ENCODE measurements at regions not wholly inside any gene's neighbourhood (a gene's known extent, or its start where the extent isn't known, plus 50 kb on each side); places are given as distances from the start of the nearest gene placed in this dataset.

DNA sequence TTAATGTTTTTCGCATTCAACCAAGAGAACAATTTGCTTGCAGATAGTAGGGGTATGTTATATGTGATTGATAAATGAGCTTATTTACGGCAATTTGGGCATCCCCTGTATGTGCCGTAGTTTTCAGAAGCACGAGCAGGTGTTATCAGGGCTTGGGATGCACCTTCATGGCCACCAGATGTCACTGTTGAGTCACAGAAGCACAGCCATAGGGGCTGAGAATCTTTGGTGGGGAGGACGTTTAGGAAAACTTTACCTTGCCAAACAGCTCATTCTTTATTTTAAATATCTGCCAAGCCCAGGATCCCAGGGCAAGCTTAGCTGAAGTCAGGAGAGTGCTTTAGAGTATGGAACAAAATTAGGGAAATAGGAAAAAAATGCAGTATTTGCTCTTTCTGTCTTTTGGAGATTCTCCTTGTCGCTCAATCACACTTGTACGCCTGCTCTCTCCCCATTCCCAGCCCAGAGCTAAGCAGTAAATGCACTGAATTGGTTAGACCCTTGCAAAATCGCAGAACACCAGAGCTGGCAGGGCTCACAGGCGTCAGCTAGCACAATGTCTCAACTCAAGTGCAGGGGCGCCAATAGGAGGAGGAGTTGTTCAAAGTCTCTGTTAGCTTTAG lies 93.6 kb upstream of the MPHOSPH6 start (continued):
- TF ChIP-seq ZNF263 (CRISPR knock-in tag; IDR thresholded peaks at IDR 0.05) (peak; percentile 76), FOSL2 (CRISPR knock-in tag; IDR thresholded peaks at IDR 0.05) (0 out of 2 replicates have a peak, but pooled peaks have one; percentile 14), ZNF724P (CRISPR knock-in tag; IDR thresholded peaks at IDR 0.05; ENCODE audit: borderline replicate concordance) (0 out of 2 replicates have a peak, but pooled peaks have one; percentile 65), ZNF235 (CRISPR knock-in tag; IDR thresholded peaks at IDR 0.05; ENCODE audit: borderline replicate concordance) (no peak), ZNF709 (CRISPR knock-in tag; IDR thresholded peaks at IDR 0.05) (no peak), MEF2D (CRISPR knock-in tag; IDR thresholded peaks at IDR 0.05) (0 out of 2 replicates have a peak, but pooled peaks have one; percentile 18), NFE2L2 (IDR thresholded peaks at IDR 0.05; ENCODE audit: low read length) (no peak), ZNF44 (CRISPR knock-in tag; IDR thresholded peaks at IDR 0.05) (peak; percentile 60; the same call in 1 of the 2 replicates), MEIS1 (CRISPR knock-in tag; IDR thresholded peaks at IDR 0.05; ENCODE audit: borderline replicate concordance) (no peak), PITX1 (CRISPR knock-in tag; IDR thresholded peaks at IDR 0.05) (0 out of 2 replicates have a peak, but pooled peaks have one; percentile 6), STAG1 (CRISPR knock-in tag; IDR thresholded peaks at IDR 0.05) (peak; percentile 97), ZNF790 (CRISPR knock-in tag; IDR thresholded peaks at IDR 0.05; ENCODE audit: borderline replicate concordance) (no peak), ZNF501 (CRISPR knock-in tag; IDR thresholded peaks at IDR 0.05) (peak; percentile 42; the same call in 1 of the 2 replicates), ZNF615 (CRISPR knock-in tag; IDR thresholded peaks at IDR 0.05; ENCODE audit: borderline replicate concordance) (no peak), POLR2AphosphoS2 (IDR thresholded peaks at IDR 0.05; ENCODE audit: low read depth, low read length) (no peak), SP140L (CRISPR knock-in tag; IDR thresholded peaks at IDR 0.05; ENCODE audit: borderline replicate concordance) (peak; percentile 99), ZNF678 (CRISPR knock-in tag; IDR thresholded peaks at IDR 0.05) (no peak)
- TF ChIP-seq, protein P1, sequence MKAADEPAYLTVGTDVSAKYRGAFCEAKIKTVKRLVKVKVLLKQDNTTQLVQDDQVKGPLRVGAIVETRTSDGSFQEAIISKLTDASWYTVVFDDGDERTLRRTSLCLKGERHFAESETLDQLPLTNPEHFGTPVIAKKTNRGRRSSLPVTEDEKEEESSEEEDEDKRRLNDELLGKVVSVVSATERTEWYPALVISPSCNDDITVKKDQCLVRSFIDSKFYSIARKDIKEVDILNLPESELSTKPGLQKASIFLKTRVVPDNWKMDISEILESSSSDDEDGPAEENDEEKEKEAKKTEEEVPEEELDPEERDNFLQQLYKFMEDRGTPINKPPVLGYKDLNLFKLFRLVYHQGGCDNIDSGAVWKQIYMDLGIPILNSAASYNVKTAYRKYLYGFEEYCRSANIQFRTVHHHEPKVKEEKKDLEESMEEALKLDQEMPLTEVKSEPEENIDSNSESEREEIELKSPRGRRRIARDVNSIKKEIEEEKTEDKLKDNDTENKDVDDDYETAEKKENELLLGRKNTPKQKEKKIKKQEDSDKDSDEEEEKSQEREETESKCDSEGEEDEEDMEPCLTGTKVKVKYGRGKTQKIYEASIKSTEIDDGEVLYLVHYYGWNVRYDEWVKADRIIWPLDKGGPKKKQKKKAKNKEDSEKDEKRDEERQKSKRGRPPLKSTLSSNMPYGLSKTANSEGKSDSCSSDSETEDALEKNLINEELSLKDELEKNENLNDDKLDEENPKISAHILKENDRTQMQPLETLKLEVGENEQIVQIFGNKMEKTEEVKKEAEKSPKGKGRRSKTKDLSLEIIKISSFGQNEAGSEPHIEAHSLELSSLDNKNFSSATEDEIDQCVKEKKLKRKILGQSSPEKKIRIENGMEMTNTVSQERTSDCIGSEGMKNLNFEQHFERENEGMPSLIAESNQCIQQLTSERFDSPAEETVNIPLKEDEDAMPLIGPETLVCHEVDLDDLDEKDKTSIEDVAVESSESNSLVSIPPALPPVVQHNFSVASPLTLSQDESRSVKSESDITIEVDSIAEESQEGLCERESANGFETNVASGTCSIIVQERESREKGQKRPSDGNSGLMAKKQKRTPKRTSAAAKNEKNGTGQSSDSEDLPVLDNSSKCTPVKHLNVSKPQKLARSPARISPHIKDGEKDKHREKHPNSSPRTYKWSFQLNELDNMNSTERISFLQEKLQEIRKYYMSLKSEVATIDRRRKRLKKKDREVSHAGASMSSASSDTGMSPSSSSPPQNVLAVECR (CRISPR knock-in tag; IDR thresholded peaks at IDR 0.05; ENCODE audit: borderline replicate concordance), result 0 out of 2 replicates have a peak, but pooled peaks have one; percentile 29
- TF ChIP-seq, protein P2, sequence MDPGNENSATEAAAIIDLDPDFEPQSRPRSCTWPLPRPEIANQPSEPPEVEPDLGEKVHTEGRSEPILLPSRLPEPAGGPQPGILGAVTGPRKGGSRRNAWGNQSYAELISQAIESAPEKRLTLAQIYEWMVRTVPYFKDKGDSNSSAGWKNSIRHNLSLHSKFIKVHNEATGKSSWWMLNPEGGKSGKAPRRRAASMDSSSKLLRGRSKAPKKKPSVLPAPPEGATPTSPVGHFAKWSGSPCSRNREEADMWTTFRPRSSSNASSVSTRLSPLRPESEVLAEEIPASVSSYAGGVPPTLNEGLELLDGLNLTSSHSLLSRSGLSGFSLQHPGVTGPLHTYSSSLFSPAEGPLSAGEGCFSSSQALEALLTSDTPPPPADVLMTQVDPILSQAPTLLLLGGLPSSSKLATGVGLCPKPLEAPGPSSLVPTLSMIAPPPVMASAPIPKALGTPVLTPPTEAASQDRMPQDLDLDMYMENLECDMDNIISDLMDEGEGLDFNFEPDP (CRISPR knock-in tag; conservative IDR thresholded peaks at IDR 0.05), result peak; percentile 94; the same call in 1 of the 2 replicates
- TF ChIP-seq, protein P3, sequence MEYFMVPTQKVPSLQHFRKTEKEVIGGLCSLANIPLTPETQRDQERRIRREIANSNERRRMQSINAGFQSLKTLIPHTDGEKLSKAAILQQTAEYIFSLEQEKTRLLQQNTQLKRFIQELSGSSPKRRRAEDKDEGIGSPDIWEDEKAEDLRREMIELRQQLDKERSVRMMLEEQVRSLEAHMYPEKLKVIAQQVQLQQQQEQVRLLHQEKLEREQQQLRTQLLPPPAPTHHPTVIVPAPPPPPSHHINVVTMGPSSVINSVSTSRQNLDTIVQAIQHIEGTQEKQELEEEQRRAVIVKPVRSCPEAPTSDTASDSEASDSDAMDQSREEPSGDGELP (IDR thresholded peaks at IDR 0.05; ENCODE audit: borderline replicate concordance, low read depth), result no peak
- TF ChIP-seq, protein P4, sequence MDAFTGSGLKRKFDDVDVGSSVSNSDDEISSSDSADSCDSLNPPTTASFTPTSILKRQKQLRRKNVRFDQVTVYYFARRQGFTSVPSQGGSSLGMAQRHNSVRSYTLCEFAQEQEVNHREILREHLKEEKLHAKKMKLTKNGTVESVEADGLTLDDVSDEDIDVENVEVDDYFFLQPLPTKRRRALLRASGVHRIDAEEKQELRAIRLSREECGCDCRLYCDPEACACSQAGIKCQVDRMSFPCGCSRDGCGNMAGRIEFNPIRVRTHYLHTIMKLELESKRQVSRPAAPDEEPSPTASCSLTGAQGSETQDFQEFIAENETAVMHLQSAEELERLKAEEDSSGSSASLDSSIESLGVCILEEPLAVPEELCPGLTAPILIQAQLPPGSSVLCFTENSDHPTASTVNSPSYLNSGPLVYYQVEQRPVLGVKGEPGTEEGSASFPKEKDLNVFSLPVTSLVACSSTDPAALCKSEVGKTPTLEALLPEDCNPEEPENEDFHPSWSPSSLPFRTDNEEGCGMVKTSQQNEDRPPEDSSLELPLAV (CRISPR knock-in tag; conservative IDR thresholded peaks at IDR 0.05; ENCODE audit: low read depth), result no peak
